K562 (cell line): ENCODE measurements at regions not wholly inside any gene's neighbourhood (a gene's known extent, or its start where the extent isn't known, plus 50 kb on each side); places are given as distances from the start of the nearest gene placed in this dataset.

ENCODE experiments used
- ATAC-seq: fragments of 200-7000 bp; cut with Tn5 transposase; 3 replicates; pipeline ENCODE4 v1.9.1; 2020; ENCODE audit warnings: moderate library complexity
- BruUV-seq: library from RNA; stranded (reverse); fragments of 400-500 nt; replicated peaks from 2 replicates; lab custom pipeline; 2021; lab: Mats Ljungman, UMichigan
- CTCF ChIA-PET: fragments of 300-600 bp; formaldehyde crosslinking; extraction: SDS; loops from one replicate; lab custom pipeline; 2021; ENCODE audit warnings: low intra/inter-chr PET ratio; lab: Yijun Ruan, JAX
- POLR2A ChIA-PET: fragments of 300-600, 350-650 bp; sonication (Branson Sonifier 250); formaldehyde crosslinking; extraction: SDS; loops from one replicate; lab custom pipeline; 2021; ENCODE audit warnings: antibody characterized with exemption, inconsistent platforms; lab: Yijun Ruan, JAX
- DNase-seq, 4 experiments: peaks; one replicate each; pipeline versions ENCODE4 v3.0.0 to v3.0.0-alpha.2; 2011 to 2018; ENCODE audit warnings: low spot score in 3 of 4, mixed read lengths in 3 of 4; ENCODE audit errors: extremely low read depth in 1 of 4
- FAIRE-seq: peaks from 2 replicates; lab custom pipeline; 2011; peaks lifted over from hg19 to GRCh38; lab: Jason Lieb, UNC
- H2AFZ ChIP-seq: 2 replicates; pipeline ENCODE4 v1.6.0; 2011; ENCODE audit warnings: low read depth, low read length, control low read depth, inconsistent platforms
- H3K27ac ChIP-seq: fragments of 200-600 bp; 3 replicates; pipeline ENCODE4 v1.8.0; 2011; ENCODE audit warnings: low read depth, mild to moderate bottlenecking, control low read depth, inconsistent platforms, low read length, moderate library complexity, mixed read lengths; ENCODE audit errors: extremely low read depth
- H3K27me3 ChIP-seq, 2 experiments: fragments of 300-600 bp in 1 of 2; 2 replicates in 1 of 2; 3 replicates in 1 of 2; pipeline versions ENCODE4 v1.6.0 to v1.8.0; 2011; ENCODE audit warnings: inconsistent platforms in 2 of 2, low read length in 2 of 2, mild to moderate bottlenecking in 1 of 2, mixed read lengths in 1 of 2, moderate library complexity in 1 of 2; ENCODE audit not compliant: control insufficient read depth in 2 of 2, insufficient read depth in 2 of 2
- H3K36me3 ChIP-seq: fragments of 300-600 bp; 3 replicates; pipeline ENCODE4 v1.8.0; 2011; ENCODE audit warnings: mild to moderate bottlenecking, low read length, inconsistent platforms; ENCODE audit not compliant: control insufficient read depth, insufficient read depth
- H3K4me1 ChIP-seq, 2 experiments: fragments of 200-600 bp in 1 of 2; replicated peaks in 1 of 2; 2 replicates in 1 of 2; 3 replicates in 1 of 2; pipeline versions ENCODE4 v1.5.1 to v1.8.0; 2011; ENCODE audit warnings: inconsistent platforms in 2 of 2, low read length in 2 of 2, mild to moderate bottlenecking in 1 of 2, mixed read lengths in 1 of 2, moderate library complexity in 1 of 2; ENCODE audit not compliant: control insufficient read depth in 2 of 2, insufficient read depth in 2 of 2
- H3K4me2 ChIP-seq: 2 replicates; pipeline ENCODE4 v1.6.1; 2011; ENCODE audit warnings: low read length, control low read depth, inconsistent platforms, mixed read lengths; ENCODE audit not compliant: insufficient read depth
- H3K4me3 ChIP-seq: fragments of 200-600 bp; sonication (generic), shearing (Covaris generic); 2 replicates; pipeline ENCODE4 v1.5.1; 2016; ENCODE audit warnings: control low read depth, inconsistent platforms
- H3K79me2 ChIP-seq: fragments of 200-600 bp; 3 replicates; pipeline ENCODE4 v1.8.0; 2011; ENCODE audit warnings: low read length, inconsistent platforms; ENCODE audit not compliant: control insufficient read depth, insufficient read depth
- H3K9ac ChIP-seq, 2 experiments: 2 replicates each; pipeline versions ENCODE4 v1.6.0 to v1.6.1; 2011; ENCODE audit warnings: low read depth in 2 of 2, low read length in 2 of 2, control low read depth in 1 of 2, inconsistent platforms in 1 of 2, mild to moderate bottlenecking in 1 of 2, mixed read lengths in 1 of 2; ENCODE audit not compliant: insufficient read depth in 1 of 2
- H3K9me1 ChIP-seq: one replicate; pipeline ENCODE4 v1.6.0; 2011; ENCODE audit warnings: inconsistent platforms, mild to moderate bottlenecking, low read length, moderate library complexity; ENCODE audit not compliant: control insufficient read depth, insufficient read depth
- H3K9me3 ChIP-seq: replicated peaks from 2 replicates; pipeline ENCODE4 v1.5.1; 2011; ENCODE audit warnings: low read depth, low read length, inconsistent platforms; ENCODE audit not compliant: control insufficient read depth, insufficient read depth
- H4K20me1 ChIP-seq: replicated peaks from 2 replicates; pipeline ENCODE4 v1.6.1; 2011; ENCODE audit warnings: low read length, inconsistent platforms, mixed read lengths; ENCODE audit not compliant: control insufficient read depth, insufficient read depth
- GTF2E2 ChIP-seq: fragments of 200-800 bp; sonication (Bioruptor generic); IDR thresholded peaks from 2 replicates; pipeline ENCODE4 v1.6.1; 2016; ENCODE audit warnings: missing genetic modification characterization, missing compliant biosample characterization
- MAZ ChIP-seq, 2 experiments: fragments of 450-650 bp in 1 of 2; sonication (generic) in 1 of 2; formaldehyde crosslinking; IDR thresholded peaks in 1 of 2; conservative IDR thresholded peaks in 1 of 2; 2 replicates each; pipeline versions ENCODE4 v1.4.0 to v1.5.0; 2020; ENCODE audit warnings: mild to moderate bottlenecking in 1 of 2, missing genetic modification reagents in 1 of 2
- THRAP3 ChIP-seq: fragments of 450-650 bp; IDR thresholded peaks from 2 replicates; pipeline ENCODE4 v1.6.1; 2016; ENCODE audit warnings: mild to moderate bottlenecking, inconsistent platforms, borderline replicate concordance
- ZSCAN32 ChIP-seq: fragments of 450-650 bp; formaldehyde crosslinking; IDR thresholded peaks from 2 replicates; pipeline ENCODE4 v1.4.0; 2020; ENCODE audit warnings: mild to moderate bottlenecking, moderate library complexity
- WGBS: fragments of 100-300 bp; shearing (Covaris generic); methylation state at CpG from one replicate; pipeline ENCODE4 v1.1.6; 2016; ENCODE audit warnings: low coverage, mixed read lengths; ENCODE audit not compliant: insufficient coverage; ENCODE audit errors: missing lambda C conversion rate; 5-methylcytosine and 5-hydroxymethylcytosine counted together
- in situ Hi-C: fragments of 300-500 bp; cut with MboI; formaldehyde crosslinking; loops from 4 replicates; pipeline ENCODE4 v1.15.0; 2018; ENCODE audit warnings: inconsistent platforms, mixed read lengths
- intact Hi-C: fragments of 100-400 bp; cut with micrococcal nuclease; formaldehyde crosslinking; loops from 2 replicates; pipeline ENCODE4 v1.14.2; 2022
- TF ChIP-seq, protein P1 (sequence below): sonication (generic); formaldehyde crosslinking; IDR thresholded peaks from 2 replicates; pipeline ENCODE4 v1.8.0; 2022; ENCODE audit warnings: mild to moderate bottlenecking, missing genetic modification reagents, borderline replicate concordance

- Histone ChIP-seq H3K9me3 (no peaks in the 10 kb centered on the region), H3K27ac (no peak overlapping the region), H3K9ac (no peak overlapping the region), H4K20me1 (no peaks in the 10 kb centered on the region; the same call in 1 of the 2 replicates), H3K79me2 (no peaks in the 10 kb centered on the region), H3K4me3 (no peak overlapping the region), H3K36me3 (no peaks in the 10 kb centered on the region), H2AFZ (no peak overlapping the region), H3K27me3 (peaks cover 0 to 33% of the 10 kb centered on the region in 2 experiments; a peak in 4 of 5 replicates), H3K4me1 (no peaks in the 10 kb centered on the region), H3K4me2 (no peak overlapping the region), H3K9me1 (no peaks in the 10 kb centered on the region)
- FAIRE-seq (no peak), DNase-seq (no peak), ATAC-seq (no peak)
- TF ChIP-seq THRAP3 (no peak), MAZ (CRISPR knock-in tag; conservative IDR thresholded peaks at IDR 0.05 in 1 of 2, IDR thresholded peaks at IDR 0.05 in 1 of 2) (no peak)
- no TSS peak for BruUV-seq
- ChIA-PET POLR2A (interaction anchor here (0.7 kb wide), 1 partner anchor 841 kb away, joined by 3 read pairs; no protein-coding TSS in a partner anchor), CTCF (no interaction called here)
- 2% methylated on average over 10 of the region's 10 CpGs for WGBS
- intact Hi-C loops: no loop called here
- in situ Hi-C loops: no loop called here
Observed at GRCh38 chr12:94731733-94732360, 81.5 kb upstream of the TMCC3 start.

DNA sequence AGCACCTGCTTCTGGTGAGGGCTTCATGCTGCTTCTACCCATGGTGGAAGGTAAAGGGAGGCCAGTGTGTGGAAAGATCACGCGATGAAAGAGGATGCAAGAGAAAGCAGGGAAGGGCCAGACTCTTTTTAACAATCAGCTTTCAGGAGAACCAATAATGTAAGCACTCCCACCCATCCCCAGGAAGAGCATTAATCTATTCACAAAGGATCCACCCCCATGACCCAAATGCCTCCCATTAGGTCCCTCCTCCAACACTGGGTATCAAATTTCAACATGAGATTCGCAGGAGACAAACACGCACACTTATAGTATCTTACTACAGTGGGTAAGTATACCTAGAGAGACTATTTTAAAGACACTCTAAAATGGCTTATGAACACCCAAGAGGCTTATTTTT is 80.5 kb upstream of the TMCC3 start:
- Histone ChIP-seq H2AFZ (no peak overlapping the region), H4K20me1 (no peaks in the 10 kb centered on the region; the same call in 1 of the 2 replicates), H3K9ac (no peak overlapping the region), H3K27ac (no peak overlapping the region), H3K79me2 (no peaks in the 10 kb centered on the region), H3K4me2 (no peak overlapping the region), H3K9me1 (no peaks in the 10 kb centered on the region), H3K4me1 (no peaks in the 10 kb centered on the region), H3K36me3 (no peaks in the 10 kb centered on the region), H3K9me3 (no peaks in the 10 kb centered on the region), H3K4me3 (no peak overlapping the region), H3K27me3 (peaks cover 0 to 40% of the 10 kb centered on the region in 2 experiments; a peak in 3 of 5 replicates)
- ChIA-PET POLR2A (interaction anchor here (0.7 kb wide), 1 partner anchor 842 kb away, joined by 3 read pairs; no protein-coding TSS in a partner anchor), CTCF (no interaction called here)
- ATAC-seq (no peak), DNase-seq (no peak), FAIRE-seq (no peak)
- WGBS: 8% methylated on average over 4 of the region's 4 CpGs
- no TSS peak for BruUV-seq
- in situ Hi-C loops (no loop called here), intact Hi-C loops (no loop called here)
- TF ChIP-seq, protein P1, sequence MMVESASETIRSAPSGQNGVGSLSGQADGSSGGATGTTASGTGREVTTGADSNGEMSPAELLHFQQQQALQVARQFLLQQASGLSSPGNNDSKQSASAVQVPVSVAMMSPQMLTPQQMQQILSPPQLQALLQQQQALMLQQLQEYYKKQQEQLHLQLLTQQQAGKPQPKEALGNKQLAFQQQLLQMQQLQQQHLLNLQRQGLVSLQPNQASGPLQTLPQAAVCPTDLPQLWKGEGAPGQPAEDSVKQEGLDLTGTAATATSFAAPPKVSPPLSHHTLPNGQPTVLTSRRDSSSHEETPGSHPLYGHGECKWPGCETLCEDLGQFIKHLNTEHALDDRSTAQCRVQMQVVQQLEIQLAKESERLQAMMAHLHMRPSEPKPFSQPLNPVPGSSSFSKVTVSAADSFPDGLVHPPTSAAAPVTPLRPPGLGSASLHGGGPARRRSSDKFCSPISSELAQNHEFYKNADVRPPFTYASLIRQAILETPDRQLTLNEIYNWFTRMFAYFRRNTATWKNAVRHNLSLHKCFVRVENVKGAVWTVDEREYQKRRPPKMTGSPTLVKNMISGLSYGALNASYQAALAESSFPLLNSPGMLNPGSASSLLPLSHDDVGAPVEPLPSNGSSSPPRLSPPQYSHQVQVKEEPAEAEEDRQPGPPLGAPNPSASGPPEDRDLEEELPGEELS (CRISPR knock-in tag): no peak
- TF ChIP-seq ZSCAN32 (CRISPR knock-in tag) (no peak), GTF2E2 (no peak)
